ENCODE measurements at regions not wholly inside any gene's neighbourhood (a gene's known extent, or its start where the extent isn't known, plus 50 kb on each side); places are given as distances from the start of the nearest gene placed in this dataset.

- intact Hi-C loops (cut with micrococcal nuclease), result no loop called here
- DNase-seq (no peak), ATAC-seq (ENCODE audit: low read depth) (no peak)
- Mint-ChIP-seq H3K36me3 (ENCODE audit: low read depth) (no peaks in the 10 kb centered on the region), H3K27me3 (no peaks in the 10 kb centered on the region), H3K4me3 (no peak overlapping the region), H3K27ac (no peak overlapping the region), H3K4me1 (no peaks in the 10 kb centered on the region), H3K9me3 (peaks cover 8% of the 10 kb centered on the region)
- TF ChIP-seq, protein P1, sequence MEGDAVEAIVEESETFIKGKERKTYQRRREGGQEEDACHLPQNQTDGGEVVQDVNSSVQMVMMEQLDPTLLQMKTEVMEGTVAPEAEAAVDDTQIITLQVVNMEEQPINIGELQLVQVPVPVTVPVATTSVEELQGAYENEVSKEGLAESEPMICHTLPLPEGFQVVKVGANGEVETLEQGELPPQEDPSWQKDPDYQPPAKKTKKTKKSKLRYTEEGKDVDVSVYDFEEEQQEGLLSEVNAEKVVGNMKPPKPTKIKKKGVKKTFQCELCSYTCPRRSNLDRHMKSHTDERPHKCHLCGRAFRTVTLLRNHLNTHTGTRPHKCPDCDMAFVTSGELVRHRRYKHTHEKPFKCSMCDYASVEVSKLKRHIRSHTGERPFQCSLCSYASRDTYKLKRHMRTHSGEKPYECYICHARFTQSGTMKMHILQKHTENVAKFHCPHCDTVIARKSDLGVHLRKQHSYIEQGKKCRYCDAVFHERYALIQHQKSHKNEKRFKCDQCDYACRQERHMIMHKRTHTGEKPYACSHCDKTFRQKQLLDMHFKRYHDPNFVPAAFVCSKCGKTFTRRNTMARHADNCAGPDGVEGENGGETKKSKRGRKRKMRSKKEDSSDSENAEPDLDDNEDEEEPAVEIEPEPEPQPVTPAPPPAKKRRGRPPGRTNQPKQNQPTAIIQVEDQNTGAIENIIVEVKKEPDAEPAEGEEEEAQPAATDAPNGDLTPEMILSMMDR (IDR thresholded peaks at IDR 0.05), result no peak
- POLR2A ChIA-PET, result no interaction called here
- CTCF ChIA-PET, result no interaction called here
Observed at GRCh38 chr4:59966758-59967157, 1233.4 kb upstream of the ADGRL3 start.

DNA sequence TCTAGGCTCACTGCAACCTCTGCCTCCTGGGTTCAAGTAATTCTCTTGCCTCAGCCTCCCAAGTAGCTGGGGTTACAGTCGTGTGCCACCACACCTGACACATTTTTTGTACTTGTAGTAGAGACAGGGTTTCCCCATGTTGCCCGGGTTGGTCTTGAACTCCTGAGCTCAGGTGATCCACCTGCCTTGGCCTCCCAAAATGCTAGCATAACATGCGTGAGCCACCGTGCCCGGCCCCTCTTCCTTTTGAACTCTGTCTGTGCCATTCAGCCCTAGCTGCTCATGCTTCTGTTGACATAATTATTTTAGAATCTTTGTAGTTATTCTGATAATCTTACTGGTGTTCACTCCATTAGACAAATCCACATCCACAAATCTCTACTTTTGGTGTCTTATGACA lies 1231.3 kb upstream of the ADGRL3 start:
- H3K36me3 Mint-ChIP-seq (ENCODE audit: low read depth), result no peaks in the 10 kb centered on the region
- H3K4me1 Mint-ChIP-seq, result no peaks in the 10 kb centered on the region
- peaks cover 4% of the 10 kb centered on the region for H3K9me3 Mint-ChIP-seq
- DNase-seq, result no peak
- CTCF ChIA-PET, result no interaction called here
- no peak overlapping the region for H3K4me3 Mint-ChIP-seq
- POLR2A ChIA-PET, result no interaction called here
- intact Hi-C loops (cut with micrococcal nuclease), result no loop called here
- no peak overlapping the region for H3K27ac Mint-ChIP-seq
- no peaks in the 10 kb centered on the region for H3K27me3 Mint-ChIP-seq
- TF ChIP-seq, protein P1 (IDR thresholded peaks at IDR 0.05), result no peak
- no peak for ATAC-seq (ENCODE audit: low read depth)

DNA sequence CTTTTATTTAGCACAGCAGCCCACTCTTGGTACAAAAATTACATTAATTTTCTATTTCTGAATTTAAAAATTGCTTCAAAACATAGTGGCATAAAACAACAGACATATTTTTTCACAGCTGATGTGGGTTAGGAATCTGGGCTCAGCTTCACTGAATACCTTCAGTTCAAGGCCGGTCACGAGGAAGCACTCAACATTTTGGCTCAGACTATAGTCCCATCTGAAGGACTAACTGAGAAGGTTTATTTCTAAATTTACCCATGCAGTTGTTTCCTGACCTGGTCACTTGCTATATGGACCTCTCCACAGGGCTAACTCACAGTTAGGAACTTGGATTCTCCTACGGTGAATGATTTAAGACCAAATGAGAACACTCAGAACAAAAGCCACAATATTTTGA lies 1230.2 kb upstream of the ADGRL3 start:
- Mint-ChIP-seq H3K27ac (no peak overlapping the region), H3K4me1 (no peaks in the 10 kb centered on the region), H3K27me3 (no peaks in the 10 kb centered on the region), H3K4me3 (no peak overlapping the region), H3K9me3 (peaks cover 4% of the 10 kb centered on the region), H3K36me3 (ENCODE audit: low read depth) (no peaks in the 10 kb centered on the region)
- DNase-seq (no peak), ATAC-seq (ENCODE audit: low read depth) (no peak)
- ChIA-PET CTCF (no interaction called here), POLR2A (no interaction called here)
- intact Hi-C loops (cut with micrococcal nuclease), result no loop called here
- TF ChIP-seq, protein P1 (IDR thresholded peaks at IDR 0.05), result no peak

- Mint-ChIP-seq H3K27me3 (no peaks in the 10 kb centered on the region), H3K4me3 (no peak overlapping the region), H3K9me3 (peaks cover 4% of the 10 kb centered on the region), H3K27ac (no peak overlapping the region), H3K36me3 (ENCODE audit: low read depth) (no peaks in the 10 kb centered on the region), H3K4me1 (no peaks in the 10 kb centered on the region)
- intact Hi-C loops (cut with micrococcal nuclease), result no loop called here
- POLR2A ChIA-PET, result no interaction called here
- ATAC-seq (ENCODE audit: low read depth), result no peak
- TF ChIP-seq, protein P1 (IDR thresholded peaks at IDR 0.05), result no peak
- CTCF ChIA-PET, result no interaction called here
- DNase-seq, result no peak
Observed at GRCh38 chr4:59971952-59972351, 1228.2 kb upstream of the ADGRL3 start.

- TF ChIP-seq, protein P1 (IDR thresholded peaks at IDR 0.05), result no peak
- H3K9me3 Mint-ChIP-seq, result no peaks in the 10 kb centered on the region
- H3K27me3 Mint-ChIP-seq, result no peaks in the 10 kb centered on the region
- H3K36me3 Mint-ChIP-seq (ENCODE audit: low read depth), result no peaks in the 10 kb centered on the region
- no peak overlapping the region for H3K27ac Mint-ChIP-seq
- H3K4me3 Mint-ChIP-seq, result no peak overlapping the region
- ATAC-seq (ENCODE audit: low read depth) (no peak), DNase-seq (no peak)
- no peaks in the 10 kb centered on the region for H3K4me1 Mint-ChIP-seq
- POLR2A ChIA-PET, result no interaction called here
- CTCF ChIA-PET, result no interaction called here
- intact Hi-C loops (cut with micrococcal nuclease), result no loop called here
Observed at GRCh38 chr4:59973492-59973891, 1226.6 kb upstream of the ADGRL3 start.
